H1 (cell line): ENCODE measurements at regions not wholly inside any gene's neighbourhood (a gene's known extent, or its start where the extent isn't known, plus 50 kb on each side); places are given as distances from the start of the nearest gene placed in this dataset.

Experiments used
- RNF2 ChIP-seq: fragments of 200-900, 300-1000 bp; sonication (generic); IDR thresholded peaks from 2 replicates; pipeline ENCODE4 v1.7.1; 2016; ENCODE audit warnings: borderline replicate concordance, low read depth, mild to moderate bottlenecking, antibody characterized with exemption, low read length; ENCODE audit not compliant: poor library complexity, severe bottlenecking; ENCODE audit errors: missing control alignments
- SAP30 ChIP-seq: fragments of 300-600 bp; sonication (generic); IDR thresholded peaks from 2 replicates; pipeline ENCODE4 v1.7.1; 2012; ENCODE audit warnings: low read length, moderate library complexity, mild to moderate bottlenecking, inconsistent platforms; ENCODE audit not compliant: insufficient read depth, insufficient replicate concordance

DNA sequence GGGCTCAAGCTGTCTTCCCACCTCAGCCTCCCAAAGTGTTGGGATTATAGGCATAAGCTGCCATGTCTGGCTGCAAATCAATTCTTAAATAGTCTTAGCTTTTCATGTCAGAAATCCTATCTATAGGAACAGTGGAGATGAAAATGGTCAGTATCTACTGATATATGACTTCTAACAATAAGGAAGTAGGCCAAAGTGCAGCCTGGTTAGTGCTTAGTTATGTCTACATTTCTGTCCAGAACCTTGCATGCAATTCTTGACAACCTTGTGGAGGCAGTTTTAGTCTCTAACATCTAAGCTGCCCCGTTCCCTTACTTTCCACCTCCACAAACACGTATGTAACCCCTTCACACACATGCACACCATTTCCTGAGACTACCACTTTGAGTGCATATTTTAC is 169.2 kb upstream of the SPATS2L start (continued):
- TF ChIP-seq SAP30 = no peak
- no peak for TF ChIP-seq RNF2
- TF ChIP-seq, all 59 proteins: peak for 0
